ENCODE measurements at regions not wholly inside any gene's neighbourhood (a gene's known extent, or its start where the extent isn't known, plus 50 kb on each side); places are given as distances from the start of the nearest gene placed in this dataset.

GRCh38 chr2:234328444-234328990, 168.4 kb downstream of the ARL4C start:
- TF ChIP-seq CTCF (conservative IDR thresholded peaks at IDR 0.05; ENCODE audit: low read length): no peak
- DNase-seq (ENCODE audit: low read depth): no peak
- H3K4me3 ChIP-seq (ENCODE audit: low read length): no peak overlapping the region

GRCh38 chr2:234326694-234327093, 170.2 kb downstream of the ARL4C start:
- no peak overlapping the region for H3K4me3 ChIP-seq (ENCODE audit: low read length)
- no peak for DNase-seq (ENCODE audit: low read depth)
- no peak for TF ChIP-seq CTCF (conservative IDR thresholded peaks at IDR 0.05; ENCODE audit: low read length)

DNA sequence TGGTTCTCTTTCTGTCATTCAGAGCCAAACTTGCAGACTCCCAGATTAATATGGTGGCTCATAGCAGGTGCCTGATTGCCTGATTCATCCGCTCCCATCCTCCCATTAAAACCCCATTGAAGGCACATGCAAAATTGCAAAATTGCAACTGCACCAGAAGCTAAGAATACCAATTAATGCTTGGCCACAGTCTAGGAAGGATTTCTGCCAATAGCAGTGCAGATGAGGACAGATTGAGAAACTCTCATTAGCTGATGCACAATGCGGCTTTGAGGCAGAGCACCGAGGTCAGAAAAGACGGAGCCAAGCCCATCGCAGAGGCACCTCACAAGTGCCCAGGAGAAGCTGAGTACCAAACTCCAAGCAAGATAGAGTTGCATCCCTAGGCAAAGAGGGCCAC, 172.8 kb downstream of the ARL4C start:
- TF ChIP-seq CTCF (conservative IDR thresholded peaks at IDR 0.05; ENCODE audit: low read length): no peak
- DNase-seq (ENCODE audit: low read depth): peak; percentile 76
- no peak overlapping the region for H3K4me3 ChIP-seq (ENCODE audit: low read length)

GRCh38 chr2:234322766-234323465, 174.0 kb downstream of the ARL4C start:
- TF ChIP-seq CTCF (conservative IDR thresholded peaks at IDR 0.05; ENCODE audit: low read length): no peak
- no peak overlapping the region for H3K4me3 ChIP-seq (ENCODE audit: low read length)
- no peak for DNase-seq (ENCODE audit: low read depth)

GRCh38 chr2:234320066-234320465, 176.8 kb downstream of the ARL4C start:
- no peak overlapping the region for H3K4me3 ChIP-seq (ENCODE audit: low read length)
- TF ChIP-seq CTCF (conservative IDR thresholded peaks at IDR 0.05; ENCODE audit: low read length): no peak
- no peak for DNase-seq (ENCODE audit: low read depth)

DNA sequence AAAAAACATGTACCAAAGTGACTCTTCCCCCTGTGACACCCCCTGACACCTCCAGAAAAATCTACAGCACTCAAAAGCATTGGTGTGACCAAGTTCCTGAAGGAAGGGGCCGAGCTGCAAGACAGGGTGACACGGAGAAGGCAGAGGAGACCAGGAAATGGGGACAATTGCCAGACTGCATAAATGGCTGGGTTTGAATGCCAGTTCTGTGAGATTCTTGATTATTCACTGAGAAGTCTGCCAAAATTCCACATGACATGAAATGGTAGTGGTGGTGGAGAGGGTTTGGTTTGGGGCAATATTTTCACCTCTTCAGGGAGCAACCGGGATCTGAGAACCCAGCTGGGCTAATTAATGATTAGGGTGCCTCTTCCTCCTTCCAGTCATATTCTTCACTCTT, 178.5 kb downstream of the ARL4C start:
- no peak for TF ChIP-seq CTCF (conservative IDR thresholded peaks at IDR 0.05; ENCODE audit: low read length)
- H3K4me3 ChIP-seq (ENCODE audit: low read length): no peak overlapping the region
- DNase-seq (ENCODE audit: low read depth): no peak

GRCh38 chr2:234313558-234313957, 183.3 kb downstream of the ARL4C start:
- H3K4me3 ChIP-seq (ENCODE audit: low read length): no peak overlapping the region
- TF ChIP-seq CTCF (conservative IDR thresholded peaks at IDR 0.05; ENCODE audit: low read length): no peak
- DNase-seq (ENCODE audit: low read depth): no peak

Data from AG10803 (cell line).